ENCODE measurements at regions not wholly inside any gene's neighbourhood (a gene's known extent, or its start where the extent isn't known, plus 50 kb on each side); places are given as distances from the start of the nearest gene placed in this dataset.

DNA sequence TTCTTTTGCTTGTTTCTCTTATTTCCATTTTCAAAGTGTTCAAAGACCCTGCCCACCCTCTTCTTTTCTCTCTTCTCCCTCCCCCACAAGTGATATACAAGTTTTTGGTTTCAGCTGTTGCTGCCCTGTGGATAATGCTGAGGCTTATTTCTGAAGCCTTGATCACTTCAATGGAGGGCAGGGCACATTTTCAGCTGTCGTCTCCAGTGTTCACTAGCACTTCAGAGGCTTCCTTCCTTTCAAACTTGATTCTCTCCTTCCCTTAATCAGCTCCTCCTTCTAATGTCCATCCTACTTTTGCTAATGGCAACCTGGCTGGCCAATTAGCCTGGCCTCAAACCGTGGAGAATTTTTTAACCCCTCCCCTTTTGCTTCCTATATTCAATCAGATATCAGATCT lies 435.7 kb upstream of the RUNX1 start:
- TF ChIP-seq GATA2 (IDR thresholded peaks at IDR 0.05; ENCODE audit: low read depth, low read length) (no peak), GATA3 (IDR thresholded peaks at IDR 0.05; ENCODE audit: low read depth, low read length) (no peak)

Data from SH-SY5Y (cell line).